OCI-M1 (cell line): ENCODE measurements at regions not wholly inside any gene's neighbourhood (a gene's known extent, or its start where the extent isn't known, plus 50 kb on each side); places are given as distances from the start of the nearest gene placed in this dataset.
"Not testable (repeated sequence)": the region's sequence is repeated elsewhere in the genome, so short reads cannot be mapped to it uniquely, and the experiment has no call there.

Experiments
- DNase-seq: peaks from one replicate; lab custom pipeline; 2025; lab: John Stamatoyannopoulos, UW

DNA sequence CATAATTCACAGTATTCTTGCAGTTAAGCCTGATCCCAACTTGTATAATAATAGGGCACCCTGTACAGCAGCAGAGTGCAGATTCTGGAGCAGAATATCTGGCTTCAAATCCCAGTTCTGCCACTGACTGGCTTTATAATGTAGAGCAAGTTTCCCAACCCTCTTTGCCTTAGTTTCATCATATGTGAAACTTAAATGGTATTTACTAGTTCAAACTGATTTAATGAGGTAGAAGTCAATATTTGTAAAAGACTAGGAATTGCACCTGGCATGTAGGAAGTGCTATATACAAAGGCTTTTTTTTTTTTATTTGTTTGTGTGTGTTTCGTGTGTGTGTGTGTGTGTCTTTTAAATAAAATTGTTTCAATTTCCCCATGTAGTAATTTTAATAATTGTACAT, 125.9 kb downstream of the CCER1 start:
- no peak for DNase-seq

- DNase-seq = no peak
Observed at GRCh38 chr12:90828621-90829020, 126.4 kb downstream of the CCER1 start.

DNA sequence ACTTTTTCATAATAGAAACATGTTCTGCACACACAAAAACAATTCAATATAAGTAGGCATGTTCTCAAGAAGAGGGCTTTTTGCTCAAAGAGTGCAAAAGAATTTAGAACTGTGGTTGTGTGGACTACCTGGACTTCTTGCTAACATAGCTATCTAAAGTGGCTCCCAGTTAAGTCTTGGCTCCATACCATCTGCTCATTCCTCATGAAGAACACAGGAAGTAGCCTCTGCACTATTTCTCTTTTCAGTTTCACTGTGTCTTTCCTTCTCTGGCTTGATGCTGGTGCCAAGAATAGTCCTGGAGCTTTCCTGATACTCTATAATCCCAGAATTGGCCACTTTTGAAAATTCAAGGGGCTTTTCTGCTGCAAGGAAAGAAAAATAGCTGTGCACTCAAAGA, 127.4 kb downstream of the CCER1 start:
- DNase-seq = no peak

- DNase-seq = no peak
Observed at GRCh38 chr12:90826036-90826435, 128.9 kb downstream of the CCER1 start.

DNA sequence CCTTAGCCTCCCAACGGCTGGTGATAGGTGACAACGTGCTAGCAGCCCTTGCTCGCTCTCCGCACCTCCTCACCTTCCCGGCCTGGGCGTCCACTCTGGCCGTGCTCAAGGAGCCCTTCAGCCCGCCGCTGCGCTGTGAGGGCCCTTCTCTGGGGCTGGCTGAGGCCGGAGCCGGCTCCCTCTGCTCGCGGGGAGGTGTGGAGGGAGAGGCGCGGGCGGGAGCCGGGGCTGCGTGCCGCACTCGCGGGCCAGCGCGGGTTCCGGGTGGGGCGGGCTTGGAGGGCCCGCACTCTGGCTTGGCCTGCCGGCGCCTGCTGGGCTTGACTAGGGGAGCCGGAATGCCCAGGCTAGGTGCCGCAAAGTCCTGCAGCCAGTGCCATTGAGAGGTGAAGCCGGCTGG, 131.1 kb downstream of the CCER1 start:
- DNase-seq = no peak

DNA sequence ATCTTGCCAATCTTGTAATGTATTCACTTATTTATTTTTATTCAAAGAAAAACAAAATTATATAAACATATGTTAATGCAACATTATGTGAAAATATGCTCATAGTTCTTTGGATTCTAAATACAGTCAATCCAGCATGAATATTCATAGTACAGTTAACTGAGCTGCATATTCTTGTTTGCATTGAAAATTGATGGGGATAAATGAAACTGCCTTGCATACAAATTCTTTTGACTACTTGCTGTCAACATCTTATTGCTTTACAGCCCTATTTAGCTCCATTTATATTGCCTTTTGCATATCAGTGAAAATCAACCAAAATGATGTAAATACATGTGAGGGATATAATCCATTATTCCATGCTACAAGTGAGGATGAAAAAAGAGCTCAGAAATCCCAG, 135.3 kb downstream of the CCER1 start:
- DNase-seq = no peak

- no peak for DNase-seq
Observed at GRCh38 chr12:90816353-90817089, 138.5 kb downstream of the CCER1 start.

DNA sequence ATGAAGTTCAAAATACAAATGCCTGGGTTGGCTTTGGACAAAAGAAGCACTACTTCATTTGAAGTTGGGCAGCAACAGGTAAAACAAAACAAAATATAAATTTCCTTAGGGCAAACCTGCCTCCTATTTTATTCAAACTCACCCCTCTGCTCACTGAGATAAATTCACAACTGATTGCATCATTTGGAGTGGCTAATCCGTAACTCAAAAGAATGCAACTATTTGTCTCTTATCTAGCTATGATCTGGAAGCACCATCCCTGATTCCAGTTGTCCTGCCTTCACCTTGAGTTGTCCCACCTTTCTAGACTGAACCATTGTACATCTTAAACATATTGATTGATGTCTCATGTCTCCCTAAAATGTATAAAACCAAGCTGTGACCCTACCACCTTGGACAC, 145.0 kb downstream of the CCER1 start:
- no peak for DNase-seq

- DNase-seq = no peak
Observed at GRCh38 chr12:90808568-90808967, 146.4 kb downstream of the CCER1 start.

- DNase-seq = no peak
Observed at GRCh38 chr12:90802727-90803126, 152.2 kb downstream of the CCER1 start.

DNA sequence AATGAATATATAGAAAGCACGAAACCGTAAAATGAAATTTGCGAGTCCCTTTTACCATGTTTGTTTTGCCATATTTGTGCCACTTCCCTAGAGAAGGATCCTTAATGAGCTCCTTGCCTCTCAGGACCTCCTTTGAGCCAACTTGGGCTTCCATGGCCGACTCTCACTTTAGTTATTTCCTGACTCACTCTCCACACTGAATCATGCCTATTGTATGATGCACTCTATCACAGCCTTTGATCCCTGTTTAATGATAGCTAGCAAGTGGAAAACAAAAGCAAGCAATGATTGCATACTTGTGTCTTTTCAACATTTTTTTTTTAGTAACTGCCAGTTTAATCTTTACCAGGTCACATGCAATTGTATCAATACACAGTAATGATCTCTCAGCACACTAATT, 153.2 kb downstream of the CCER1 start:
- DNase-seq = no peak

DNA sequence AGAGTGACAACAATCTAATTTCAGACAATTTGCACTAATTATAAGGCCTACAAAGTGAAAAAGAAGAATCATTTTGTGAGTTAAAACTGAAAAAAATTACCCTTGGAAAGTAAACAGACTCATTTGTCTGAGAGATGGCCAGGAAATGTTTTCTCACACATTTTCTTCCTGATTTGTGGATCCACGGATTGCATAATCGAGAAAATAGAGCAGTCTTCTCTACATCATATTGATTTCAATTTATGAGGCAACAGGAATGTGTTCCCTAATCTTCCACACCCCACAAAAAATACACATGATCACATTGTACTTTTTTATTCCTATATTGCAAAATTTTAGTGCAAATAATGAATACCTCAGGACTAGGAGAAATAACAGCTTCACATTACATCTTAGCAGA, 160.8 kb downstream of the CCER1 start:
- no peak for DNase-seq

DNA sequence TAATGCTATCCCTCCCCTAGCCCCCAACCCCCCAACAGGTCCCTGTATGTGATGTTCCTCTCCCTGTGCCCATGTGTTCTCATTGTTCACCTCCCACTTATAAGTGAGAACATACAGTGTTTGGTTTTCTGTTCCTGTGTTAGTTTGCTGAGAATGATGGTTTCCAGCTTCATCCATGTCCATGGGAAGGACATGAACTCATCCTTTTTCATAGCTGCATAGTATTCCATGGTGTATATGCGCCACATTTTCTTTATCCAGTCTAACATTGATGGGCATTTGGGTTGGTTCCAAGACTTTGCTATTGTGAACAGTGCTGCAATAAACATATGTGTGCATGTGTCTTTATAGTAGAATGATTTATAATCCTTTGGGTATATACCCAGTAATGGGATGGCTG, 162.3 kb downstream of the CCER1 start:
- not testable (repeated sequence) for DNase-seq

DNA sequence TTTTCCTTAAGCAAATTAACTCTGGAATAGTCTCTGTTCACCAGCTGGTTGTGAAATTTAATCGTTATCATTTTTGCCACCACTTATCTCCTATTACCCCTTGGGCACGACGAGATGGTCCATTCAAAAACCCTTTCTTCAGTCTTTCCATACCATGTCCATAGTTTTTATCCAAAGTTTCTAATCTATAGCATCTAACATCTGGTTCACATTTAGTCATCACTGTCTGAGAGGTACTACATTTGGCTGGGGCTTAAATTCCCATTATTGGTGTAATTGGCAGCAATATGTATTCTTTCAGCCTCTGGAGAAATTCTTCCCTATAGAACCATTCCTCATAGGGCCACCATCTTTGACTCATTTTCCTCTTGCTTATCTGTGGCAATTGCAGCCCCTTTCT, 163.5 kb downstream of the CCER1 start:
- no peak for DNase-seq

- no peak for DNase-seq
Observed at GRCh38 chr12:90790747-90791146, 164.2 kb downstream of the CCER1 start.

- DNase-seq = peak; percentile 25
Observed at GRCh38 chr12:90773491-90773890, 181.5 kb downstream of the CCER1 start.

DNA sequence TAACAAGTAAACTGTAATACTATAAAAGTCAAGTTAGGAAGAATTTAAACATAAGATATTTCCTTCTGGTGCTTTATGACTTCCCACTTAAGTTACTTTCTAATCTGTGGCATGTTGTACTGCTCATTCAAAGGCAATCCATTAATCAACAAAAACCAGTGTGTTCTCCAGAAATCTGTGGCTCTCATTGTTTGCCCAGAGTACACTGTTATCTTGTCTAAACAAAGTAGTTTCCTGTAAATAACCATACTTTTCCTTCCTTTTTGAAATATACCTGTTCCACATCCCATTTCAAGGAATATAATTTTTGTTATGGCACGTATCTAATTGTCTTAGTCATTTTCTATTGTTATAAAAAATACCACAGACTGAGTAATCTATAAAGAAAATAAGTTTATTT, 184.1 kb downstream of the CCER1 start:
- no peak for DNase-seq

DNA sequence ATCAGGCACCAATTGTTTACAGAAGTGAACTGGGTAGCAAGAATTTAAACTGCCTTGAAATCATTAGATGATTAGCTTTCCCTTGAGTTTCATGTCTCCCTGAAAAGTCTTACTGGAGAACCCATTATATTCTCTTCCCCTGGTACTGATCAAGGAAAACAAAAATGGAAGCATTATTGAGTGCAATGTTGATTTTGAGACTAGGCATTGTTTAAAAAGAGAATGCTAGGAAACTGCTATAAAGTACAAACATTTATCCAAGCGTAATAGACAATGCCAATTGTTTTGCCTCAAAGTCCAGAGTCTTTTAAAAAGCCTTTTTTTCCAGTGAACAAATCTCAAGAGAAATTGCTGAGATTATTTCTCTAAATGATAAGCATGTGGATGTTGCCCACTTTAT, 197.0 kb downstream of the CCER1 start:
- DNase-seq = no peak

DNA sequence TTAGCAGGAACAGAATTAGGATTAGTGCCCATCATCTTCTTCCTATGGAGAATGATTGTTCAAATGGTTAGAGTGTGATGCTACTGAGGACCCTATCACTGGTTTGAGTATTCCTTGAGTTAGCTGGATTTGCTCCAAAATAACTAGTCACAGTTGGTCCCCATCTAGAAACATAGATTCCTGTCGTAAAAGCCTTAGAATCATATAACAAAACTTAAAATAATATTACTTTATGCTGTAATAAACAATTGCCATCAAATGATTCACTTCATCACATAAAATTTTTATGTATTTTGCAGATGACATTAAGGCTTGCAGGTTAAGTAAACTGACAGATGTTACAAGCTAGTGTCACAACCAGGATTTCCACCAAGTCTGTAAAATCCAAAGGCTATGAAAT, 209.8 kb downstream of the CCER1 start:
- no peak for DNase-seq

GRCh38 chr12:90741611-90742010, 213.4 kb downstream of the CCER1 start:
- no peak for DNase-seq

DNA sequence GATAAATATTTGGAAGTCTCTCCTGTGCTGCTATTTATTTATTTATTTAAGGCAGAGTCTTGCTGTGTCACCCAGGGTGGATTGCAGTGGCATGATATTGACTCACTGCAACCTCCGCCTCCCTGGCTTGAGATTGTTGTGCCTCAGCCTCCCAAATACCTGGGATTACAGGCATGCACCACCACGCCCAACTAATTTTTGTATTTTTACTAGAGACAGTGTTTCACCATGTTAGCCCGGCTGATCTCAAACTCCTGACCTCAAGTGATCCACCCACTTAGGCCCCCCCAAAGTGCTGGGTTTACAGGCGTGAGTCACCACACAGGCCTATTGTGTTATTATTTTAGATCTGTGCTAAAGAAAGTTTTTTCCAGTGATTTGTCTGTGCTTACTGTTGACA, 225.2 kb downstream of the CCER1 start:
- no peak for DNase-seq

GRCh38 chr12:90712671-90713070, 242.3 kb downstream of the CCER1 start:
- DNase-seq = no peak

DNA sequence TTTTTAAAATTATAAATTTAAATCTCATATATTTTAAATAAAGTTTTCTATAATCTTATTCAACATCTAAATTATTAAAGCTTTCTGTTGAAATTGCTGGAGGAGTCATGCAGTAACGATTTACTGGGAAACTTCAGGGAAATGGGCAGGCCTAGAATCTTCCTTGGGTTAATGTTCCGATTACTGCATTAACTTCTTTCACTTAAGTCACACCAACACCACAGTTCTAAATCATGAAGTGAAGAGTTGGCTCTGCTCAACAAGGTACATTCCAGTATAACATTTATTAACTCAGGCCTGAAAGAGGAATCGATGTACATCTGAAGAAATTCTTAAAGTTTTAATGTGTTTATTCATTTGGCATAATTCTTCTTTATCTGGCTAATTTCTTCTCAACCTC, 244.3 kb downstream of the CCER1 start:
- no peak for DNase-seq

GRCh38 chr12:90706036-90706435, 248.9 kb downstream of the CCER1 start:
- no peak for DNase-seq

DNA sequence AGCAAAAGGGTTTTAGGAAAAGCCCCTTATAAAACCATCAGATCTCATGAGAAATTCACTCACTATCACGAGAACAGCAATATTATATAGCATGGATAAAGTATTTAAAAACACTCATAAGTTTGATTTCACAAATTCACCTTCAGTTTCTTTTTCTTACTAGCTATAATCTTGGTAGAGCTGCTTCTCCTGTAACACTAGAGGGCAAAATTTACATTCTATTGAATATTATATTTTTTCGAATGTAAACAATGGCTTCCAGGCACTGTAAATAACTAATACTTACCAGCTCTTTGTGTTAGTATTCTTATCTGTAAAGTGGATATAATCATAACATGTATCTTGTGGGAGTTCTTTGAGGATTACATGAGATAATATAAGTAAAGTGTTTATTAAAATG, 259.6 kb downstream of the CCER1 start:
- DNase-seq = peak; percentile 34
